Putamen (tissue), 1 donor: ENCODE measurements at regions not wholly inside any gene's neighbourhood (a gene's known extent, or its start where the extent isn't known, plus 50 kb on each side); places are given as distances from the start of the nearest gene placed in this dataset.

Source experiments
- DNase-seq: peaks from one replicate; pipeline ENCODE4 v3.0.0-alpha.2; 2016; ENCODE audit warnings: low spot score

DNA sequence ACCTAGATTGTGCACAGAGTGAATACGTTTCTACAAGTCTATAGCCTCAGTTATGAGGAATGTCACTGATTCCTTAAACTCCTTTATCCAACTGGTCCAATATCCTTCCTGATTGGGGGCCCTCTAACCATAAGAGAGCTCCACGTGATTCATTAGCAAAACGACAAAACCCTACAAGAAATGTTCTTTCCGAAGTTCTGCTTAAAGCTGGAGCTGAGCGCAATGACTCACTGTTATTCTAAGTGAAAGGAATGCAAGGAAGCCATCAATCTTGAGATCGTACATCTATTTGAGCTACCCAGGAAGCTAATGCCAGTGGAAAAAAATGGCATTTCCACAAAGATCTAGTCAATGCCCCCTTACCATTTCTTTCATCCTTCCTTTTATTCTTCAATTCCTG is 354.9 kb upstream of the CDH20 start:
- no peak for DNase-seq

GRCh38 chr18:60980422-60981005 is 352.7 kb upstream of the CDH20 start:
- no peak for DNase-seq

GRCh38 chr18:60981682-60982328 is 351.4 kb upstream of the CDH20 start:
- DNase-seq = no peak

DNA sequence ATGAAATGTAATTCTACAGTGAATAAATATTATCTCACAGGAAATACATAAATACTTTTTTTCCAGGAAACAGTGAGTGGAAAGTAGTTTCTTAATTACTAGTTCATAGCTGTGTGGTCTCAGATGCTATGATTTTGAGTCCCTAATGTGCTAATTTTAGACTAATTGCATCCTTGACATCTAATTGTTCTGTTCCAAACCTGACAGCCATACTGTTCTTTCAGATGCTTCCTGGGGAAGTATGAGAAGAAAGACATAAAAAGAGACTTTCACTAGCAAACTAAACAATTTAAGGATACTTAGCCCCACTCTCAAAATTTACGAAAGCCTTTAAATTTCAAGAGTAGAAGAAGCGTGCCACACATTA is 350.9 kb upstream of the CDH20 start:
- DNase-seq = no peak

GRCh38 chr18:60982928-60983327 is 350.3 kb upstream of the CDH20 start:
- DNase-seq = no peak

DNA sequence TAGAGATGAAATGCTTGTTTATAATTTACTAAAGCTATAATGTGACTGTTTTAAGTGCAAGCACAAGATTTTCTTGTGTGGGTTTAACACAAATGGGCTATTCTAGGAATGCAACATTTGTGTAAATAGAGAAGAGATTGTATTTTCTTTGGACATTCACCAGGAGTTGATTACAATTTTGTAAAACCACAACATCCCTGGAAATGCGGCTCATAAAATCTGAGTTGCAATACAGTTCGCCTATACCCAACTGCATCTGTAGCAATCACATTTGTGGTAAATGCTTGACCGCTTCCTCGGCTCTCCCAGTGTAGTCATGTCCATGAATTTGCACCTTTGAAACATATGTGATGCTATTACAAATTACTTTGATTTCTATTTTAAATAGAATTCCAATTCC is 348.7 kb upstream of the CDH20 start:
- DNase-seq = no peak

- no peak for DNase-seq
Observed at GRCh38 chr18:60987963-60988362, 345.3 kb upstream of the CDH20 start.

- no peak for DNase-seq
Observed at GRCh38 chr18:60996326-60996725, 336.9 kb upstream of the CDH20 start.

GRCh38 chr18:60996822-60997221 is 336.4 kb upstream of the CDH20 start:
- no peak for DNase-seq

DNA sequence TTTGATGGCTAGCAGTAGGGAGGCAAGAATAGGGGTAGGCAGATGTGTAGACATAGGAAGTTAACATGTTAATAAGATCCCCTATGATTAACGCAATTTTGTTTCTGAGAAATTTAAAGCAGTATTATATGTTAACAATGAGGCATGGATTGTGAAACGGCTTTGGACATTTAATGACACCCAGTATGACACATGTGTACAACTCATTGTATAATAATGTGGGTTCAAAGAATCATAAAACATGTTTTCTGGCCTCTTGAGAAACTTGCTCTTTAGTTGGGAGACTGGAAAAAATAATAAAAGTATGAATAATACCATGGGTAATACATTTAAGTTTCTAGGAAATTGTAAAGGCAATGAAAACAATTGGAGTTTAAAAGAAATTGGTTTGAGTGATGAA is 332.1 kb upstream of the CDH20 start:
- DNase-seq = no peak

DNA sequence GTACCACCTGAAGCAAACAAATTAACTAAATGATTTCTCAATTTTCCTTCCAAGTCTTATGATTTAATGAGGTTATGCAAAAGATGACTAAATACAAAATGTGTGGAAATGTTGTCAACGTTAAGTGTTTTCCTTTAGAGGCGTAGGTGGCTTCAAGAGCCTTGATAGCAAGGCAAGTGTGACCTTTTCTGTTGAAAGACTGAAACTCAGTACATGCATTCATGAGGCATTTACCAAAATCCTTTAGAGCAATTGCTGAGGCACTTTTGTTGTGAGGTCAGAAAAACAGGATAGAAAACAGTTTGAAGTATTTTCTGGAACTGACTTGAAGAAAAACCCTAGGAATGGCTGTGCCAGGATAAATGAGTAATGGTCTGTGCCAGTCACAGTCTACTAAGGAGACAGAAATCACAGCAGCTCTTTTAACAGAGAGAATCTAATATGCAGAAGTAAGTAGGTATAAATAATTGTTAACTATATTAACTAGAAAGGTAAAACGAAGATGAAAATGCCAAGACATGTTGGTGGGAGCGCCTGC is 326.5 kb upstream of the CDH20 start:
- no peak for DNase-seq

GRCh38 chr18:61019338-61020301 is 313.6 kb upstream of the CDH20 start:
- no peak for DNase-seq

DNA sequence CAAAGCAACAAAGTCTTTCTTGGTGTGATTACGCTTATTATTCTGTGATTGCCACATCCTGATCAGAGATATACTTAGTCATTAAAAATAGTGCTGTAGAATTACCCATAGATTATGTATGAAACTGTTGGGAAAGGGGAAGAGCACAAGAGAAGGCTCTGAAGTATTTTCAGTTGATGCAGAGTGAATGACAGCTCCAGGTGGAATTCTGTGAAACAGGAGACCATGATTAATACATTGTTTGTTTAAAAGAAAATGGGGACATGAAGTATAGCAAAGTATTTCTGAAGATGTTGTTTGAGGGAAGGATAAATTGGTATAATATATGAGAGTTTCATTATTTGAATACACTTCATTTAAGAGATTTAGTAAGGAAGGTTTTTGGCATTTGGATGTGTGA is 307.6 kb upstream of the CDH20 start:
- DNase-seq = no peak

DNA sequence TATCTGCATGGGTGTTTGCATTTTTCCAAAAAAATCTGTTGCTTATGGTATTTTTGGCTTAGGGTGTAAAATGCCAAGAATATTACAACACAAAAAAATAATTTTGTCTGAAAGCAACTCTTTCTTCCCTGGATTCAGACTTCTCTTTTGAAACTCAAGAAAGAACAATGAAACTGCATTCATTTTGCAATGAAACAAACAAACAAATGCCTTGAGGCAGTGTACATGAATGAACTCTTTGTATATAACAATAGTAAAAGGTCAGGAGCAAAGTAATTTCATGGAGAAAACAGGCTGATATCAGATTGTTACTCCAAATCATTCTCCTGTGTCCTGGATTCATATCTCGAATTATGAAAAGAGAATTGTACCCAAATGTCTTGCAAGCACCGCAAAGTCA is 301.6 kb upstream of the CDH20 start:
- DNase-seq = peak; percentile 61

GRCh38 chr18:61034580-61034979 is 298.6 kb upstream of the CDH20 start:
- DNase-seq = no peak

- no peak for DNase-seq
Observed at GRCh38 chr18:61039251-61039650, 294.0 kb upstream of the CDH20 start.

DNA sequence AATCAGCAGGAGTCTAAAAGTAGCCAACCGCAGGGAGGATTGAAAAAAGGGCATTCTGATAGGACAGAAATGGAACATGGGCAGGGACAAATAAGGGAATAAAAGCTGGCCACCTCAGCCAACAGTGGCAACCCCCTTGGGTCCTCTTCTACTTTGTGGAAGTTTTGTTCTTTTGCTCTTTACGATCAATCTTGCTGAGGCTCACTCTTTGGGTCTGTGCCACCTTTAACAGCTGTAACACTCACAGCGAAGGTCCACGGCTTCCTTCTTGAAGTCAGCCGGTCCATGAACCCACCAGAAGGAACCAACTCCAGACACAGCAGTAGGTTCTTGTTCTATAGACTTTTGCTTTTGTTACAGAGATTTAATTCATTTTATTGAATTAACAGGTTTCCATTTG is 285.4 kb upstream of the CDH20 start:
- DNase-seq = no peak

- no peak for DNase-seq
Observed at GRCh38 chr18:61057443-61057842, 275.8 kb upstream of the CDH20 start.

DNA sequence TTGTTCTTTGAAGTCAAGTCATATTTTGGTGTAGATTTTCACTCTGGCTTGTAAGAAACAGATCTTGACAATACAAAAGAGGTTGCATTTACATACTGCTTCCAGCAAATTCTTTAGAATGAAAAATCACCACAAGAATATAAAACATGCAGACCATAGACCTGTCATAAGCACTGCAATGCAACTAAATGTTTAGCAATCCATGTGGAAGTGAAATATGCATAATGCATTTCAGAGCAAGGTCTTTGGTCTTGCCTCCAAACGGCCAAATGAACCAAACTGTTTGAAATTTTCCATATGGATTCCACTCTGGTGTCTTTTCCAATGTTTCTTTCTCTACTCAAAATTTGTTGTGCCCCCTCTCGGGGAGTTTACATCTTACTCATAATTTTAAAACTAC is 271.0 kb upstream of the CDH20 start:
- DNase-seq = no peak

- no peak for DNase-seq
Observed at GRCh38 chr18:61064911-61065310, 268.3 kb upstream of the CDH20 start.

GRCh38 chr18:61076986-61077385 is 256.2 kb upstream of the CDH20 start:
- DNase-seq = no peak

GRCh38 chr18:61079714-61080113 is 253.5 kb upstream of the CDH20 start:
- no peak for DNase-seq

GRCh38 chr18:61080954-61081528 is 252.2 kb upstream of the CDH20 start:
- no peak for DNase-seq
